WTC11 (cell line): ENCODE measurements at regions not wholly inside any gene's neighbourhood (a gene's known extent, or its start where the extent isn't known, plus 50 kb on each side); places are given as distances from the start of the nearest gene placed in this dataset.

ENCODE experiments used
- ATAC-seq: fragments of 200-7000 bp; cut with Tn5 transposase; 2 replicates; pipeline ENCODE4 v1.10.0; 2021; ENCODE audit warnings: mild to moderate bottlenecking, moderate library complexity
- CTCF ChIA-PET: fragments of 300-600 bp; sonication (Branson Sonifier 250); formaldehyde crosslinking; loops from one replicate; lab custom pipeline; 2021; ENCODE audit warnings: antibody characterized with exemption; lab: Charles Lee
- POLR2A ChIA-PET: fragments of 350-600 bp; sonication (Branson Sonifier 250); formaldehyde crosslinking; loops from one replicate; lab custom pipeline; 2021; ENCODE audit warnings: antibody characterized with exemption; lab: Charles Lee
- DNase-seq: peaks from one replicate; pipeline ENCODE4 v3.0.0; 2021; ENCODE audit warnings: low spot score
- H3K27ac Mint-ChIP-seq: 2 replicates; pipeline ENCODE4 v1.8.0; 2021; ENCODE audit warnings: mixed read lengths
- H3K27me3 Mint-ChIP-seq: 2 replicates; pipeline ENCODE4 v1.8.0; 2021; ENCODE audit warnings: low read depth, mild to moderate bottlenecking, moderate library complexity, mixed read lengths
- H3K36me3 Mint-ChIP-seq: 2 replicates; pipeline ENCODE4 v1.8.0; 2021; ENCODE audit warnings: mixed read lengths
- H3K4me1 Mint-ChIP-seq: 2 replicates; pipeline ENCODE4 v1.8.0; 2022; ENCODE audit warnings: mixed read lengths
- H3K4me3 Mint-ChIP-seq: 2 replicates; pipeline ENCODE4 v1.8.0; 2021; ENCODE audit warnings: mild to moderate bottlenecking, moderate library complexity, mixed read lengths
- H3K9me3 Mint-ChIP-seq: 2 replicates; pipeline ENCODE4 v1.8.0; 2021; ENCODE audit warnings: mixed read lengths
- ATF6 ChIP-seq: sonication (generic); formaldehyde crosslinking; IDR thresholded peaks from 2 replicates; pipeline ENCODE4 v1.8.1; 2023; ENCODE audit warnings: mild to moderate bottlenecking, missing genetic modification reagents
- CBFB ChIP-seq: sonication (generic); formaldehyde crosslinking; IDR thresholded peaks from 2 replicates; pipeline ENCODE4 v1.8.1; 2022; ENCODE audit warnings: mild to moderate bottlenecking, low read depth, missing genetic modification reagents
- CREM ChIP-seq: sonication (generic); formaldehyde crosslinking; IDR thresholded peaks from 2 replicates; pipeline ENCODE4 v1.8.1; 2022; ENCODE audit warnings: mild to moderate bottlenecking, missing genetic modification reagents, moderate library complexity
- ESRRA ChIP-seq: sonication (generic); formaldehyde crosslinking; IDR thresholded peaks from 2 replicates; pipeline ENCODE4 v1.8.1; 2022; ENCODE audit warnings: mild to moderate bottlenecking, missing genetic modification reagents, borderline replicate concordance
- ETV6 ChIP-seq: sonication (generic); formaldehyde crosslinking; IDR thresholded peaks from 2 replicates; pipeline ENCODE4 v1.8.1; 2022; ENCODE audit warnings: mild to moderate bottlenecking, missing genetic modification reagents
- FOXP1 ChIP-seq: sonication (generic); formaldehyde crosslinking; IDR thresholded peaks from 2 replicates; pipeline ENCODE4 v1.8.0; 2022; ENCODE audit warnings: missing genetic modification reagents, mild to moderate bottlenecking, moderate library complexity, borderline replicate concordance
- GABPB1 ChIP-seq: sonication (generic); formaldehyde crosslinking; IDR thresholded peaks from 2 replicates; pipeline ENCODE4 v1.8.1; 2023; ENCODE audit warnings: mild to moderate bottlenecking, missing genetic modification reagents
- JUN ChIP-seq: sonication (generic); formaldehyde crosslinking; IDR thresholded peaks from 2 replicates; pipeline ENCODE4 v1.8.0; 2023; ENCODE audit warnings: mild to moderate bottlenecking, missing genetic modification reagents
- NFE2L1 ChIP-seq: sonication (generic); formaldehyde crosslinking; IDR thresholded peaks from 2 replicates; pipeline ENCODE4 v1.8.1; 2023; ENCODE audit warnings: missing genetic modification reagents
- NR1H2 ChIP-seq: sonication (generic); formaldehyde crosslinking; IDR thresholded peaks from 2 replicates; pipeline ENCODE4 v1.9.0; 2021; ENCODE audit warnings: mild to moderate bottlenecking, moderate library complexity, missing genetic modification reagents
- TEAD1 ChIP-seq: sonication (generic); formaldehyde crosslinking; IDR thresholded peaks from 2 replicates; pipeline ENCODE4 v1.8.0; 2022; ENCODE audit warnings: mild to moderate bottlenecking, missing genetic modification reagents
- ZNF138 ChIP-seq: sonication (generic); formaldehyde crosslinking; conservative IDR thresholded peaks from 2 replicates; pipeline ENCODE4 v1.8.1; 2022; ENCODE audit warnings: mild to moderate bottlenecking, moderate library complexity, missing genetic modification reagents
- ZNF263 ChIP-seq: sonication (generic); formaldehyde crosslinking; IDR thresholded peaks from 2 replicates; pipeline ENCODE4 v1.8.1; 2022; ENCODE audit warnings: low read depth, mild to moderate bottlenecking, moderate library complexity, missing genetic modification reagents
- TF ChIP-seq, protein P1 (sequence below): sonication (generic); formaldehyde crosslinking; IDR thresholded peaks from 2 replicates; pipeline ENCODE4 v1.8.0; 2022; ENCODE audit warnings: mild to moderate bottlenecking, missing genetic modification reagents
- TF ChIP-seq, protein P2 (sequence below): sonication (generic); formaldehyde crosslinking; IDR thresholded peaks from 2 replicates; pipeline ENCODE4 v1.8.0; 2023; ENCODE audit warnings: missing genetic modification reagents, mild to moderate bottlenecking, borderline replicate concordance
- TF ChIP-seq, protein P3 (sequence below): sonication (generic); formaldehyde crosslinking; IDR thresholded peaks from 2 replicates; pipeline ENCODE4 v1.8.1; 2022; ENCODE audit warnings: missing genetic modification reagents, borderline replicate concordance
- TF ChIP-seq, protein P4 (sequence below): fragments of 250-450 bp; sonication (Bioruptor Pico); IDR thresholded peaks from 2 replicates; pipeline ENCODE4 v1.9.0; 2021; ENCODE audit warnings: moderate library complexity, mild to moderate bottlenecking, inconsistent platforms, borderline replicate concordance
- TF ChIP-seq, protein P5 (sequence below): sonication (generic); formaldehyde crosslinking; IDR thresholded peaks from 2 replicates; pipeline ENCODE4 v1.8.1; 2023; ENCODE audit warnings: mild to moderate bottlenecking, moderate library complexity, missing genetic modification reagents

- TF ChIP-seq ZNF138 (CRISPR knock-in tag) (peak; percentile 75; the same call in 1 of the 2 replicates), ETV6 (CRISPR knock-in tag) (peak; percentile 86; the same call in 1 of the 2 replicates), GABPB1 (CRISPR knock-in tag) (no peak), CBFB (CRISPR knock-in tag) (no peak), ATF6 (CRISPR knock-in tag) (no peak), NFE2L1 (CRISPR knock-in tag) (no peak), ESRRA (0 out of 2 replicates have a peak, but pooled peaks have one; percentile 52)
- TF ChIP-seq, protein P1, sequence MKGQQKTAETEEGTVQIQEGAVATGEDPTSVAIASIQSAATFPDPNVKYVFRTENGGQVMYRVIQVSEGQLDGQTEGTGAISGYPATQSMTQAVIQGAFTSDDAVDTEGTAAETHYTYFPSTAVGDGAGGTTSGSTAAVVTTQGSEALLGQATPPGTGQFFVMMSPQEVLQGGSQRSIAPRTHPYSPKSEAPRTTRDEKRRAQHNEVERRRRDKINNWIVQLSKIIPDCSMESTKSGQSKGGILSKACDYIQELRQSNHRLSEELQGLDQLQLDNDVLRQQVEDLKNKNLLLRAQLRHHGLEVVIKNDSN (CRISPR knock-in tag) = no peak
Measured at GRCh38 chr3:159763602-159764489, 224.8 kb upstream of the IL12A start (continued).

GRCh38 chr3:159764490-159765029, 224.1 kb upstream of the IL12A start:
- peaks cover 41% of the 10 kb centered on the region for H3K4me1 Mint-ChIP-seq
- CTCF ChIA-PET = interaction anchor here (6.3 kb wide), 1 partner anchor 40 kb away, joined by 37 read pairs; no protein-coding TSS in a partner anchor
- H3K9me3 Mint-ChIP-seq = no peaks in the 10 kb centered on the region
- H3K36me3 Mint-ChIP-seq = no peaks in the 10 kb centered on the region
- peak overlapping the region; percentile 76; the same call in 1 of the 2 replicates for H3K27ac Mint-ChIP-seq
- POLR2A ChIA-PET = interaction anchor here (0.6 to 1.8 kb wide), 4 partner anchors 10 to 75 kb away, joined by 3 to 12 read pairs (median 4); partner anchors contain the start of gene SCHIP1
- DNase-seq (no peak), ATAC-seq (no peak)
- peaks cover 17% of the 10 kb centered on the region for H3K27me3 Mint-ChIP-seq
- TF ChIP-seq, protein P2, sequence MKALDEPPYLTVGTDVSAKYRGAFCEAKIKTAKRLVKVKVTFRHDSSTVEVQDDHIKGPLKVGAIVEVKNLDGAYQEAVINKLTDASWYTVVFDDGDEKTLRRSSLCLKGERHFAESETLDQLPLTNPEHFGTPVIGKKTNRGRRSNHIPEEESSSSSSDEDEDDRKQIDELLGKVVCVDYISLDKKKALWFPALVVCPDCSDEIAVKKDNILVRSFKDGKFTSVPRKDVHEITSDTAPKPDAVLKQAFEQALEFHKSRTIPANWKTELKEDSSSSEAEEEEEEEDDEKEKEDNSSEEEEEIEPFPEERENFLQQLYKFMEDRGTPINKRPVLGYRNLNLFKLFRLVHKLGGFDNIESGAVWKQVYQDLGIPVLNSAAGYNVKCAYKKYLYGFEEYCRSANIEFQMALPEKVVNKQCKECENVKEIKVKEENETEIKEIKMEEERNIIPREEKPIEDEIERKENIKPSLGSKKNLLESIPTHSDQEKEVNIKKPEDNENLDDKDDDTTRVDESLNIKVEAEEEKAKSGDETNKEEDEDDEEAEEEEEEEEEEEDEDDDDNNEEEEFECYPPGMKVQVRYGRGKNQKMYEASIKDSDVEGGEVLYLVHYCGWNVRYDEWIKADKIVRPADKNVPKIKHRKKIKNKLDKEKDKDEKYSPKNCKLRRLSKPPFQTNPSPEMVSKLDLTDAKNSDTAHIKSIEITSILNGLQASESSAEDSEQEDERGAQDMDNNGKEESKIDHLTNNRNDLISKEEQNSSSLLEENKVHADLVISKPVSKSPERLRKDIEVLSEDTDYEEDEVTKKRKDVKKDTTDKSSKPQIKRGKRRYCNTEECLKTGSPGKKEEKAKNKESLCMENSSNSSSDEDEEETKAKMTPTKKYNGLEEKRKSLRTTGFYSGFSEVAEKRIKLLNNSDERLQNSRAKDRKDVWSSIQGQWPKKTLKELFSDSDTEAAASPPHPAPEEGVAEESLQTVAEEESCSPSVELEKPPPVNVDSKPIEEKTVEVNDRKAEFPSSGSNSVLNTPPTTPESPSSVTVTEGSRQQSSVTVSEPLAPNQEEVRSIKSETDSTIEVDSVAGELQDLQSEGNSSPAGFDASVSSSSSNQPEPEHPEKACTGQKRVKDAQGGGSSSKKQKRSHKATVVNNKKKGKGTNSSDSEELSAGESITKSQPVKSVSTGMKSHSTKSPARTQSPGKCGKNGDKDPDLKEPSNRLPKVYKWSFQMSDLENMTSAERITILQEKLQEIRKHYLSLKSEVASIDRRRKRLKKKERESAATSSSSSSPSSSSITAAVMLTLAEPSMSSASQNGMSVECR (CRISPR knock-in tag) = no peak
- TF ChIP-seq ZNF263 (CRISPR knock-in tag) = peak; percentile 97
- TF ChIP-seq FOXP1 = peak; percentile 27; the same call in 1 of the 2 replicates
- peak overlapping the region; percentile 97 for H3K4me3 Mint-ChIP-seq

DNA sequence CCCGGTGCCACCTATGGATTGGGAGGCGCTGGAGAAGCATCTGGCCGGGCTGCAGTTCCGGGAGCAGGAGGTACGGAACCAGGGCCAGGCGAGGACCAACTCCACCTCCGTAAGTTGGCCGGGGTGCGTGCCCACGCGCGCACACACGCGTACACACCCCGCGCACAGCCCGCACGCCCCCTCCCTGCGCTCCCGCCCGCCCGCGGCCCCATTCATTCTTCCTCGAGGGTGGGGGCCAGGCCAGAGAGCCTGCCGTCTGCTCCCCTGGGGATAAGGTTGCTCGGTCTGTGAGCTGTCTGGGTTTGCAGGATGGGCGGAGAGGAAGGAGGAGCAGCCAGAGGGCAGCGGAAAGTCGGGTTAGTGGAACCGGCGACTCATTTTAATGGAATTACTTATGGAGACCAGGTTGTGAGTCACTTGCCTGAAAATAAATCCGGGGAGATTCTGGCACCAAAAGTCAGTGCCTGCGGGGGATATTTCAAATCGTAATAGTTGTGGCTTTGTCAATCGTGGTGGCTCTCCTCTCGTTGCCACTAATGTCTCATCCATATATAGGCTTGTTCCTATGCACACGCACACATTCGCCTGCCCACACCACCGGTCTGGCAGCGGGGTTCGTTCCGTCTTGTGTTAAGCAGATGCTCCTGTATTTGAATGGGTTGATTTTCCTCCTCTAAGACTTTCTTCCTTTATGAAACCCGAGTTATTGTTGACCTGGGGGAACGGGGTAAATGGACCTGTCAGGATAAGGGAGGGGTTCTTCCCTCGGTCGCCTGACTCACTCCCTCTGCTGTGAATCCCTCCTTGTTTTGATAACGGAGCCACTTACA, 223.4 kb upstream of the IL12A start:
- Mint-ChIP-seq H3K27ac (0 out of 2 replicates have a peak overlapping the region, but pooled peaks have one; percentile 13), H3K9me3 (no peaks in the 10 kb centered on the region), H3K27me3 (peaks cover 17% of the 10 kb centered on the region), H3K4me3 (peak overlapping the region; percentile 75), H3K4me1 (peaks cover 41% of the 10 kb centered on the region), H3K36me3 (no peaks in the 10 kb centered on the region)
- ChIA-PET CTCF (interaction anchor here (0.6 to 6.3 kb wide), 3 partner anchors 39 to 1953 kb away, joined by 4 to 37 read pairs (median 6); no protein-coding TSS in a partner anchor), POLR2A (interaction anchor here (0.6 to 1.0 kb wide), 2 partner anchors 32 to 74 kb away, joined by 3 to 4 read pairs; no protein-coding TSS in a partner anchor)
- DNase-seq (peak; percentile 54), ATAC-seq (peak; percentile 9)
- TF ChIP-seq, protein P3, sequence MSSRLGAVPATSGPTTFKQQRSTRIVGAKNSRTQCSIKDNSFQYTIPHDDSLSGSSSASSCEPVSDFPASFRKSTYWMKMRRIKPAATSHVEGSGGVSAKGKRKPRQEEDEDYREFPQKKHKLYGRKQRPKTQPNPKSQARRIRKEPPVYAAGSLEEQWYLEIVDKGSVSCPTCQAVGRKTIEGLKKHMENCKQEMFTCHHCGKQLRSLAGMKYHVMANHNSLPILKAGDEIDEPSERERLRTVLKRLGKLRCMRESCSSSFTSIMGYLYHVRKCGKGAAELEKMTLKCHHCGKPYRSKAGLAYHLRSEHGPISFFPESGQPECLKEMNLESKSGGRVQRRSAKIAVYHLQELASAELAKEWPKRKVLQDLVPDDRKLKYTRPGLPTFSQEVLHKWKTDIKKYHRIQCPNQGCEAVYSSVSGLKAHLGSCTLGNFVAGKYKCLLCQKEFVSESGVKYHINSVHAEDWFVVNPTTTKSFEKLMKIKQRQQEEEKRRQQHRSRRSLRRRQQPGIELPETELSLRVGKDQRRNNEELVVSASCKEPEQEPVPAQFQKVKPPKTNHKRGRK (CRISPR knock-in tag) = no peak
- TF ChIP-seq TEAD1 (CRISPR knock-in tag) = no peak
- no peak for TF ChIP-seq JUN (CRISPR knock-in tag)
- no peak for TF ChIP-seq CREM (CRISPR knock-in tag)
- TF ChIP-seq, protein P4, sequence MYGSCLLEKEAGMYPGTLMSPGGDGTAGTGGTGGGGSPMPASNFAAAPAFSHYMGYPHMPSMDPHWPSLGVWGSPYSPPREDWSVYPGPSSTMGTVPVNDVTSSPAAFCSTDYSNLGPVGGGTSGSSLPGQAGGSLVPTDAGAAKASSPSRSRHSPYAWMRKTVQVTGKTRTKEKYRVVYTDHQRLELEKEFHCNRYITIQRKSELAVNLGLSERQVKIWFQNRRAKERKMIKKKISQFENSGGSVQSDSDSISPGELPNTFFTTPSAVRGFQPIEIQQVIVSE (CRISPR knock-in tag) = no peak
- no peak for TF ChIP-seq NR1H2 (CRISPR knock-in tag)
- TF ChIP-seq, protein P5, sequence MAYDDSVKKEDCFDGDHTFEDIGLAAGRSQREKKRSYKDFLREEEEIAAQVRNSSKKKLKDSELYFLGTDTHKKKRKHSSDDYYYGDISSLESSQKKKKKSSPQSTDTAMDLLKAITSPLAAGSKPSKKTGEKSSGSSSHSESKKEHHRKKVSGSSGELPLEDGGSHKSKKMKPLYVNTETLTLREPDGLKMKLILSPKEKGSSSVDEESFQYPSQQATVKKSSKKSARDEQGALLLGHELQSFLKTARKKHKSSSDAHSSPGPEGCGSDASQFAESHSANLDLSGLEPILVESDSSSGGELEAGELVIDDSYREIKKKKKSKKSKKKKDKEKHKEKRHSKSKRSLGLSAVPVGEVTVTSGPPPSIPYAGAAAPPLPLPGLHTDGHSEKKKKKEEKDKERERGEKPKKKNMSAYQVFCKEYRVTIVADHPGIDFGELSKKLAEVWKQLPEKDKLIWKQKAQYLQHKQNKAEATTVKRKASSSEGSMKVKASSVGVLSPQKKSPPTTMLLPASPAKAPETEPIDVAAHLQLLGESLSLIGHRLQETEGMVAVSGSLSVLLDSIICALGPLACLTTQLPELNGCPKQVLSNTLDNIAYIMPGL (CRISPR knock-in tag) = no peak
- no peak for TF ChIP-seq NFE2L1 (CRISPR knock-in tag)
